NAMALWA (cell line): ENCODE measurements at regions not wholly inside any gene's neighbourhood (a gene's known extent, or its start where the extent isn't known, plus 50 kb on each side); places are given as distances from the start of the nearest gene placed in this dataset.

Experiments
- DNase-seq: peaks from one replicate; pipeline ENCODE4 v3.0.0-alpha.2; 2015; ENCODE audit warnings: low spot score

DNA sequence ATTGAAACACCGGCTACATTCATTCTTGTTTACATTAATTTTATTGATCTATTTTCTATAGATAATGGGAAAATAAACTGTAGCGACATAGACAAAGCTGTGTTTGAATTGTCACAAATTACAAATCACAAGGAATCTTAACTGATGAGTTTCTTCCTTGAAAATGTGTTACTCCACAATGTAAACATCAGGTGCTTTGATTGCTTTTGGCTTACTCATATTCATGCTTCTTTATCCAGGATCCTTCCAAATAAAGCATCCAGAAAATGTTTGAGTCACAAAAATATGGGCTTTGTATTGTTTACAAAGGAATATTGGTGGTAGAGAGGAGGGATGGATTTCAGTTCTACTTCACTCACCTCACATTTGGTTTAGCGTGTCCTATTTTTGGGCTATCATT lies 64.0 kb downstream of the BMP2 start:
- no peak for DNase-seq

DNA sequence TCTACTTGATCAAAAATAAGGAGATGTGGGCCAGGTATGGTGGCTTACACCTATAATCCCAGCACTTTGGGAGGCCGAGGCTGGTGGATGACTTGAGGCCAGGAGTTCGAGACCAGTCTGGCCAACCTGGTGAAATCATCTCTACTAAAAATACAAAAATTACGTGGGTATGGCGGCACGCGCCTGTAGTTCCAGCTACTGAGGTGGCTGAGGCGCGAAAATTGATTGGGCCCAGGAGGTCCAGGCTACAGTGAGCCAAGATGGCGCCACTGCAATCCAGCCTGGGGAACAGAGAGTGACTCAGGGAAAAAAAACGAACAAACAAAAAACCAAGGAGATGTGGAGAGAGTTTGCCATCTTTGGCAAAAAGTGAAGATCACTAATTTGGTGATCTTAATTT lies 65.3 kb downstream of the BMP2 start:
- no peak for DNase-seq

- no peak for DNase-seq
Observed at GRCh38 chr20:6835609-6836008, 68.1 kb downstream of the BMP2 start.

DNA sequence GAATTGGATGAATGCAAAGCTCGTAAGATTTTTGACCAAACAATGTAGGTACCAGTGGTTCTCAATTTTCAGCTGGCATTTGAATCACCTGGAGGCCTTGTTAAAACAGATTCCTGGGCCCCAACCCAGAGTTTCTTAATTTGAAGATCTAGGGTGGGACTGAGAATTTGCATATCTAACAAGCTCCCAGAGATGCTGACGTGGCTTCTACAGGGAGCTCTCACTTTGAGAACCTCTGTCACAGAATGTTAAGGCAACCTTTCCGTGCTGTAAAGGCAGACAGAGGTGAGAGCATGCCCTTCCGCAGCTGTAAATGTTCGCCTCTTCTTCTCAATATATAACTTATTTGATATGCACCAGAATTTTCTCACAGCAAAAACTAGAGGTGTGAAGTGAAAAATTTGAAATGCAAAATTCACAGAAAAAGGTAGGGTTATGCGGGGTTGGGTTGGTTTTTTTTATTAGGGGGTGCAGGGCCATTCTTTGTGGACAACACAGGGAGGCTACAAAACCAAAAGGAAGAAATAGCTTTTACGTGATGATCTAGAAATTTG lies 69.4 kb downstream of the BMP2 start:
- no peak for DNase-seq

GRCh38 chr20:6837730-6838129 lies 70.2 kb downstream of the BMP2 start:
- no peak for DNase-seq

- DNase-seq = no peak
Observed at GRCh38 chr20:6838181-6838826, 70.8 kb downstream of the BMP2 start.

DNA sequence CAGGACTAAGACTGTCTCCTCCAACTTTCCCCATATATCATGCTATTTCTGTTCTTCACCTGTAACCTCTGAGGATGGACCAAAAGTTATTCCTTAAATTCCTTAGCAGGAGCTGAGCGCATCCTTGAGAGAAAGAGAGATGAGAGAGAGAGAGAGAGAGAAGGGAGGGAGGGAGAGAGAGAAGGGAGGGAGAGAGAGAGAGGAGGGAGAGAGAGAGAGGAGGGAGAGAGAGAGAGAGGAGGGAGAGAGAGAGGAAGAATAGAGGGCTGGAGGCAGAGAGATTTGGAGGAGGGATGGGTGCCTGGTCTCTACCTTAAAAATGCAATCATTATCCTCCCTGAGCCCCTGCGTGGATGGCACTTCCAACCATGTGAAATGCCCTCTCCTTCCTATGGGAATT lies 73.6 kb downstream of the BMP2 start:
- no peak for DNase-seq

DNA sequence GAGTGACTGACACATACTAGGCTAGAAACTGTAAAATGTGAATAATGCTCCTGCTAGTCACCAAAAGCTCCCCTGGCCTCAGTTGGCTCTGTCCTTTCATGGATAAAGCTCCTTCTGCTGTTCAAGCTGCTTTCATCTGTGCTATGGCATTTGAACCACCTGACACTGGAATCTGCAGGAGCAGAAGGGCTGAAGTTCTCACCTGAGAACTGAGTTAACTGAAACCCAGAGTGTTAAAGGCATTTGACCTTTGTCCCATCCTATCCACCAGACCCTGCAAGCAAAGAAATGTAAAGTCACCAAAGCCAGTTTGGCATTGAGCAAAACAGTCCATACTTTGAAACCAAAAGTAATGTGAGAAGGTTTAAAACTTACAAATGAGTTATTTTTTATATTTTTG lies 77.7 kb downstream of the BMP2 start:
- no peak for DNase-seq

DNA sequence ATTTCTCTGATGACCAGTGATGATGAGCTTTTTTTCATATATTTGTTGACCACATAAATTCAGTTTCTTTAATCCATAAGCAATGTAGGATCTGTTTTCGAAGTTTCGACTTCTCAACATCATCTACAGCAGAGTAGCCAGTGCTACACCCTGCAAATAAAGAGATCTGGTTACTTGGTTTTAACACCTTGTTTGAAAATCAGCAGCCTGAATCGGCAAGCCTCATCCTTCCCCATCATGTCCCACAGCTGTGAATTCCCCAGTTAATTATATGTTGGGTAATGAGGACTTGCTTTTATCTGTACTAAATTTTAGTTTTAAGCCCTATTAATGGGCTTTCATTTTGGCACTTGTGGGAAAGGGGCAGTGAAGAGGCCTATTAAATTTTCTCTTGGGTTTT lies 80.6 kb downstream of the BMP2 start:
- DNase-seq = no peak

DNA sequence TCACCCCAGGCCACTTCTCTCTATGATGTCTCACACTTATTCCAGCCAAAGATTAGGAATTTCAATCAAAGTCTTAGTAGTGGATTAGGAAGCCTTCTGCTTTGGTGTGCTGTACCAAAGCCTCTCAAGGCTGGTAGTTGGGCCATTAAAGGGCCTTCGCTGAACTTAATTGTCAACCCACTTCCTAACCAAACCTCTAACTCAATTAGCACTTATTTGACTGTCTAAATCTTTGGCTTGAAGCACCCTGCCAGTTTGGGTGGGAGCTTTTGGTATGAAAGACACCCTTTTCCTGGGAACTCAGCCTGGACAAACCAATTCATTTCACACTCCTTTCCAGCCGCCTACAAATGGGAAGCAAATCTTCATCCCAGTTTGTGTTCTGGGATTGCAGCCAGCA lies 81.5 kb downstream of the BMP2 start:
- DNase-seq = no peak

GRCh38 chr20:6851136-6851535 lies 83.7 kb downstream of the BMP2 start:
- no peak for DNase-seq

DNA sequence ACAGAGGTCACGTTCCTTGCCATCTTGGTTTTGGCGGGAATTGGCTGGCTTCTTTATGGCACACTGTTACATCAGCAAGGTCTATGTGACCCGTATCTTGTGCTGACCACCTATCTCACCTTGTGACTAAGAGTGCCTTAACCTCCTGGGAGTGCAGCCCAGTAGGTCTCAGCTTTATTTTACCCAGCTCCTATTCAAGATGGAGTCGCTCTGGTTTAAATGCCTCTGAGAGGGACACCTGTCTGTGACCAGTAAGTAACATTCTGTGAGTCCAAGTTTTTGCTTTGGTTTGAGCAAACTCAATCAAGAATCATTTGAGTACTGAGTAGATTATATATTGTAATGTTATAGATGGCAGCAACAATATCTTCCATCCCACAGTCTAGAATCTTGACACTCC lies 85.0 kb downstream of the BMP2 start:
- DNase-seq = no peak

GRCh38 chr20:6855104-6855503 lies 87.6 kb downstream of the BMP2 start:
- no peak for DNase-seq

DNA sequence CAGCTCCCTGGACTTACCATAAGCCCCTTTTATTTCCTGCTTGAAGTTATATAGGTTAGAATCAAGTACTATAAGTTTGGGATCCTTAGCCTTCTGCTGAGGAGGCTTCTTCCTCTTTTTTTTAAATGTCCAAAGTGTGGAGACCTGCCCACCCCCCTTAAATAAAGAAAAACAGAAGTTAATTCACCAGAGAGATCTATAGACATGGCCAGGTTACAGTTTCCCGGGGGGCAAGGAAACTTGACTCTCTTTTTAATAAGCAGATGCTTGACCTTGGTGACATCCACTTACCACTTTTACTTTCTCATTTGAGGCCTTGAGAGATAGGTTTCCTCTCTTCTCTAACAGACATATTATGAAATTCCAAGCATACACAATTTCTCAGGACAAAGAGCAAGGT lies 88.3 kb downstream of the BMP2 start:
- DNase-seq = no peak

GRCh38 chr20:6857927-6858326 lies 90.4 kb downstream of the BMP2 start:
- DNase-seq = no peak

GRCh38 chr20:6863355-6863754 lies 95.9 kb downstream of the BMP2 start:
- DNase-seq = no peak

- no peak for DNase-seq
Observed at GRCh38 chr20:6863798-6864201, 96.3 kb downstream of the BMP2 start.

- no peak for DNase-seq
Observed at GRCh38 chr20:6864740-6865139, 97.3 kb downstream of the BMP2 start.

DNA sequence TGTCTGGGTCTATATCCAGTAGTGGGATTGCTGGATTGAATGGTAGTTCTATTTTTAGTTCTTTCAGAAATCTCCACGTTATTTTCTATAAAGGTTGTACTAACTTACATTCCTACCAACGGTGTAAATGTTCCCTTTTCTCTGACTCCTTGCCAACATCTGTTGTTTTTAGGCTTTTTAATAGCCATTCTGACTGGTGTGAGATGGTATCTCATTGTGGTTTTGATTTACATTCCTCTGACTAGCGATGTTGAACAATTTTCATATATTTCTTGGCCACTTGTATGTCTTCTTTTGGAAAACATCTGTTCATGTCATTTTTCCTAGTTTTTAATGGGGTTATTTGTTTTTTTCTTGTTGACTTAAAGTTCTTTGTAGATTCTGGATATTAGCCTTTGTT lies 99.3 kb downstream of the BMP2 start:
- DNase-seq = no peak

GRCh38 chr20:6868861-6869260 lies 101.4 kb downstream of the BMP2 start:
- no peak for DNase-seq

DNA sequence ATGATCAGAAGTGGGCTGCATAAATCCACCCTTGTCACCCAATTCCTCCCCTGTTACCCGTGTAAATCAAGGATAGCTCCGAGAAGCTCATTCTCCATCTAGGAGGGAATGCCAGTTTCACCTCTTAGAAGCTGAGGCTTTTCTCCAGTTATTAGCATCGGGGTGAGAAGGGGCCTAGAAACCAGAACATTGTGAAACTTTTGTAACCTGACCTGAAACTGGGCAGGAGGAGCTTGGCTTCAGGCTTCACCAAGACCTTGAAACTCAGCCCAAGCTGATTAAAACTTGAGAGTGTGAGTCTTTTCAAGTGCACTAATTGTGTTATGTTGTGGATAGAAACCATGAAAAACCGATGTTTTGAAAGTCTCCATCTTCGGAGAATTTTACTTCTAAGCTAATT lies 103.1 kb downstream of the BMP2 start:
- DNase-seq = no peak

- no peak for DNase-seq
Observed at GRCh38 chr20:6877633-6878032, 110.1 kb downstream of the BMP2 start.

- no peak for DNase-seq
Observed at GRCh38 chr20:6882561-6883291, 115.2 kb downstream of the BMP2 start.

GRCh38 chr20:6884114-6884513 lies 116.6 kb downstream of the BMP2 start:
- DNase-seq = no peak
